GM12865 (cell line): ENCODE measurements at regions not wholly inside any gene's neighbourhood (a gene's known extent, or its start where the extent isn't known, plus 50 kb on each side); places are given as distances from the start of the nearest gene placed in this dataset.
"Not testable (repeated sequence)": the region's sequence is repeated elsewhere in the genome, so short reads cannot be mapped to it uniquely, and the experiment has no call there.

ENCODE experiments used
- DNase-seq: peaks from one replicate; pipeline ENCODE4 v3.0.0; 2010; ENCODE audit warnings: low read depth
- H3K4me3 ChIP-seq: 2 replicates; pipeline ENCODE4 v1.5.1; 2011; ENCODE audit warnings: mild to moderate bottlenecking, low read depth, low read length, control low read depth
- TF ChIP-seq, protein P1 (sequence below): IDR thresholded peaks from 2 replicates; pipeline ENCODE4 v1.5.1; 2011; ENCODE audit warnings: low read length, control low read depth, low read depth, inconsistent platforms; ENCODE audit not compliant: insufficient read depth; ENCODE audit errors: missing control alignments

DNA sequence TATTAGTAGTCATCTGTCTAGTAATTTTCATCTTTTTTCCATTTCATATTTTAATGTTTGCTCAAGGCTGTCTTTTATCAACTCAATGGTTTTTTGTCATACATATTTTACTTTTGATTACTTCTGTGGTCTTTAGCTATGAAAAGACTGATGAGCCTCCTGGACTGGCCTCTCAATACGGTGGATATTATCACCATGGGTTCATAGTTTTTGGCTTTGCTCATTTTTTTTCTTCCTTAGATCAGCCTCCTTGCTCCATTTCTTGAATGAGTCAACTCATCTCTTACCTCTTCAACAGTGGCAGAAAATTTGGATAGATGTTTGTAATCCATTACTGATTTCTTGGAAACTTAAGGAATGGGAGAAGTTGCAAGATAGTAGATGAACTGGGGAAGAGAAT lies 80.1 kb upstream of the ELOVL5 start:
- no peak overlapping the region for H3K4me3 ChIP-seq
- TF ChIP-seq, protein P1, sequence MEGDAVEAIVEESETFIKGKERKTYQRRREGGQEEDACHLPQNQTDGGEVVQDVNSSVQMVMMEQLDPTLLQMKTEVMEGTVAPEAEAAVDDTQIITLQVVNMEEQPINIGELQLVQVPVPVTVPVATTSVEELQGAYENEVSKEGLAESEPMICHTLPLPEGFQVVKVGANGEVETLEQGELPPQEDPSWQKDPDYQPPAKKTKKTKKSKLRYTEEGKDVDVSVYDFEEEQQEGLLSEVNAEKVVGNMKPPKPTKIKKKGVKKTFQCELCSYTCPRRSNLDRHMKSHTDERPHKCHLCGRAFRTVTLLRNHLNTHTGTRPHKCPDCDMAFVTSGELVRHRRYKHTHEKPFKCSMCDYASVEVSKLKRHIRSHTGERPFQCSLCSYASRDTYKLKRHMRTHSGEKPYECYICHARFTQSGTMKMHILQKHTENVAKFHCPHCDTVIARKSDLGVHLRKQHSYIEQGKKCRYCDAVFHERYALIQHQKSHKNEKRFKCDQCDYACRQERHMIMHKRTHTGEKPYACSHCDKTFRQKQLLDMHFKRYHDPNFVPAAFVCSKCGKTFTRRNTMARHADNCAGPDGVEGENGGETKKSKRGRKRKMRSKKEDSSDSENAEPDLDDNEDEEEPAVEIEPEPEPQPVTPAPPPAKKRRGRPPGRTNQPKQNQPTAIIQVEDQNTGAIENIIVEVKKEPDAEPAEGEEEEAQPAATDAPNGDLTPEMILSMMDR: no peak
- DNase-seq: no peak

GRCh38 chr6:53426667-53427270 lies 78.0 kb upstream of the ELOVL5 start:
- TF ChIP-seq, protein P1: no peak
- no peak overlapping the region for H3K4me3 ChIP-seq
- DNase-seq: peak; percentile 69

DNA sequence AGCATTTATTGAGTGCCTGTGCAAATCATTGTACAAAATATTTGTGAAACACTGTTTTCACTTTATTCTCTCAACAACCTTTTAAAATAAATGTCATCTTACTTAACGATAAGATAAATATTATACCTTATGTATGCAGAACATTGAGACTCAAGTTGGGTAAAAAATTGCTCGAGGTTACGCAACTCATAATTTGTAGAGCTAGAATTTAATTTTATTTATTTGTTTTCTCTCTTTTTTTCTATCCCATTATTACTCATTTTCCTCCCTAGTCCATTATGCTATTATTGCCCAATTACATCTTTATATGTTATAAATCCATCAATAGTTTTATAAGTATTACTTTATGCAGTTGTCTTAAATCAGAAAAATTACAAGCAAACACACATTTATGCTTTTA lies 77.4 kb upstream of the ELOVL5 start:
- no peak for DNase-seq
- TF ChIP-seq, protein P1: no peak
- H3K4me3 ChIP-seq: no peak overlapping the region

DNA sequence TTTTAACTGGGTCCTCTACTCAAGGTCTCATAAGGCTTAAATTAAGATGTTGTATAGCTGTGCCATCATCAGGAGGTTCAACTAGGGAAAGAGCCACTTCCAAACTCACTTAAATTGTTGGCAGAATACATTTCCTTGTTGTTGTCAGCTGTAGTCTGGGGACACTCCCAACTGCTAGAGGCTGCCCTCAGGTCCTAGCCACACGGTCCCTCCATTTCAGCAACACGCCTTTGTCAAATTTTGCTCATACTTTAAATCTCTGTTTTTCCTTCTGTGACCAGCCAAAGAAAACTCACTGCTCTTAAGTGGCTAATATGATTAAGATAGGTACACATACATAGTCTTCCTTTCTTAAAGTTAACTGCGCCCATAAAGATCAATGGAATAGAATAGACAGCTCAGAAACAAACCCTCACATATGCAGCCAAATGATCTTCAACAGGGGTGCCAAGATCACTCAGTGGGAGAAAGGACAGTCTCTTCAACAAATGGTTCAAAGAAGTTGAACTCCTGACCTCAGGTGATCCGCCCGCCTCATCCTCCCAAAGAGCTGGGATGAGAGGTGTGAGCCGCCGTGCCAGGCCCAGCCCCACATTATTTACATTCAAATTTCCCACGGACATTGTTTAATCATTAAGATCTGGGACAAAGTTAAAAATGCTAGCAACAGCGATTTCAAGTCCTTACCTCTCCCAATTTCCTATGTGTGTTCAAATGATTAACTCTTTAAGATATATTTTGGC lies 76.4 kb upstream of the ELOVL5 start:
- TF ChIP-seq, protein P1: no peak
- DNase-seq: no peak
- no peak overlapping the region for H3K4me3 ChIP-seq

DNA sequence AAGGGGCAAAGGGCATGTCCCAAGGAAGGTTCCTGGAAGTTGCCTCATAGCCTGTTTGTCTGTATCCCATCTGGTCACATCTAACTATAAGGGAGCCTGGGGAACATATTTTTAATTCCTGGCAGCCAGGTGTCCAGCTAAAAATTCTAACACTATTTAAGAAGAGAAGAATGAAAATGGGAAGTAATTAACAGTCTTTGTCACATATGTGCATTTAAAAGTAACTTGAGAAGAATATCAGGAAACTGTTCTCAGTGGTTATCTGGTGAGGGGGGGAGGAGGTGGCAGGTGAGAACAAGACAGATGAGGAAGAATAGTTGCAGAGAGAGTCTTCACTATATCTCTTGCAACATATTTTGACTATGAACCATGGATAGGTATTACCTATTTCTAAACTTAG lies 75.5 kb upstream of the ELOVL5 start:
- TF ChIP-seq, protein P1: no peak
- no peak for DNase-seq
- H3K4me3 ChIP-seq: no peak overlapping the region

- H3K4me3 ChIP-seq, DNase-seq: not testable (repeated sequence)
These were observed 74.8 kb upstream of the ELOVL5 start for GRCh38 chr6:53423560-53423959.

DNA sequence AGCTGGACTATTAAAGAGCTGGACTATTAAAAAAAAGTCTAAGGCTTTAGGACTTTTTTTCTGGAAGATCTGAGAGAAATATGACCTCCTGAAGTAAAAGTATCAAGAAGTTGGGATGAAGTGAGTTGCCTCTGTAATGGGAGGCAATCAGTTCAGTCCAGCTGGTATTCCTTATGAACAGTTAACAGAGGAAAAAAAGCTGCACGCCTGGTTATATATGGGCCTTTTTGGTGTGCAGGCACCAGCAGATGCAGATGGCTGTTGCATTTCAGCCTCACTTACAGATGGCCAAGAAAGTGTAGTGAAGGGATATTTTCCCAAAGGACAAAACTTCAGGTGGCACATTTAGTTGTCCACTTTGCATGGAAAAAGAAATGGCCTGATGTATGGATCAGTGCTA lies 70.3 kb upstream of the ELOVL5 start:
- TF ChIP-seq, protein P1: no peak

More for the DNA sequence above, 70.3 kb upstream of the ELOVL5 start:
- no peak overlapping the region for H3K4me3 ChIP-seq
- no peak for DNase-seq
